Bronchial epithelial cell (primary cell): ENCODE measurements at regions not wholly inside any gene's neighbourhood (a gene's known extent, or its start where the extent isn't known, plus 50 kb on each side); places are given as distances from the start of the nearest gene placed in this dataset.

Experiments
- DNase-seq: peaks from one replicate; pipeline ENCODE4 v3.0.0-alpha.2; 2010; ENCODE audit warnings: low read depth
- FAIRE-seq: peaks from 2 replicates; lab custom pipeline; 2011; peaks lifted over from hg19 to GRCh38; lab: Jason Lieb, UNC
- H3K27me3 ChIP-seq: 2 replicates; pipeline ENCODE4 v1.5.1; 2011; ENCODE audit warnings: low read length; ENCODE audit not compliant: control insufficient read depth, insufficient read depth
- H3K36me3 ChIP-seq: 2 replicates; pipeline ENCODE4 v1.5.1; 2011; ENCODE audit warnings: low read length; ENCODE audit not compliant: control insufficient read depth, insufficient read depth
- H3K4me3 ChIP-seq: 2 replicates; pipeline ENCODE4 v1.5.1; 2011; ENCODE audit warnings: mild to moderate bottlenecking, low read depth, low read length, control low read depth
- TF ChIP-seq, protein P1 (sequence below): IDR thresholded peaks from 2 replicates; pipeline ENCODE4 v1.5.1; 2011; ENCODE audit warnings: mild to moderate bottlenecking, moderate library complexity, low read length, control low read depth, inconsistent platforms; ENCODE audit not compliant: insufficient read depth, severe bottlenecking

DNA sequence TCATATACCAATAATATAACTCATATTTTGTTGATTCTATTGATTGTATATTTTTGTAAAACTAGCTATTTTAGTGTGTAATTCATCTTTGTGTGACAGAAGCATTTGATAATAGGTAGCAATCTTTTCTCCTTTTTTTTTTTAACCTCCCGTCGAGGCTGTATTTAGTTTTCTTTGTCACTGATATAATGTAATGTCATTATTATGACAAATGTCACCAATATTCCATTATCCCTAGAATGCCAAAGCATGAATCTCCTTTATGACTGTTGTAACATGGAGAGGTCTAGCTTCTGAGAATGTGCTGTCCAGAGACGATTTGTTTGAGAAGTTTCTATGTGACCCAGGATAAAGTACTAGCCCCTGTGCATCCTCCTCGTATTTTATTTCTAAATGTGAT, 639.0 kb upstream of the ATXN7L3B start:
- DNase-seq (no peak), FAIRE-seq (no peak)
- Histone ChIP-seq H3K36me3 (no peaks in the 10 kb centered on the region), H3K27me3 (no peaks in the 10 kb centered on the region), H3K4me3 (no peak overlapping the region)
- TF ChIP-seq, protein P1, sequence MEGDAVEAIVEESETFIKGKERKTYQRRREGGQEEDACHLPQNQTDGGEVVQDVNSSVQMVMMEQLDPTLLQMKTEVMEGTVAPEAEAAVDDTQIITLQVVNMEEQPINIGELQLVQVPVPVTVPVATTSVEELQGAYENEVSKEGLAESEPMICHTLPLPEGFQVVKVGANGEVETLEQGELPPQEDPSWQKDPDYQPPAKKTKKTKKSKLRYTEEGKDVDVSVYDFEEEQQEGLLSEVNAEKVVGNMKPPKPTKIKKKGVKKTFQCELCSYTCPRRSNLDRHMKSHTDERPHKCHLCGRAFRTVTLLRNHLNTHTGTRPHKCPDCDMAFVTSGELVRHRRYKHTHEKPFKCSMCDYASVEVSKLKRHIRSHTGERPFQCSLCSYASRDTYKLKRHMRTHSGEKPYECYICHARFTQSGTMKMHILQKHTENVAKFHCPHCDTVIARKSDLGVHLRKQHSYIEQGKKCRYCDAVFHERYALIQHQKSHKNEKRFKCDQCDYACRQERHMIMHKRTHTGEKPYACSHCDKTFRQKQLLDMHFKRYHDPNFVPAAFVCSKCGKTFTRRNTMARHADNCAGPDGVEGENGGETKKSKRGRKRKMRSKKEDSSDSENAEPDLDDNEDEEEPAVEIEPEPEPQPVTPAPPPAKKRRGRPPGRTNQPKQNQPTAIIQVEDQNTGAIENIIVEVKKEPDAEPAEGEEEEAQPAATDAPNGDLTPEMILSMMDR = no peak

DNA sequence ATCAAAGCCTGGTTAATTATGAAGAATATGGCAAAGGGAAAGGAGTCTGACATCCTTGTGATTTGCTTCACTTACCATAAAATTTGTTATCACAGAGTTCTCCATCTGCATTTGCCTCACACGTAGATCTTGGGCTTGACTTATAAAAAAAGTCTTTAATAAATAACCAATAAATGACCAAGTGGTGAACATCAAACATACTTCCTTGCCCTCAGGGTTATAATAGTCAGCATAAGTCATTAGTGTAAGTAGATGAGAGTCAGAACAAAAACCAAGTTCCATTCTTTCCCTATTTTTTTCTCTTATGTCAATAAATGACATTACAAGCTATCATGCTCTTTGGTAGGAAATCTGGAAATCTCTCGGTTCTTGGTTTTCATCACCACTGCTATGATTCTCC, 635.4 kb upstream of the ATXN7L3B start:
- H3K27me3 ChIP-seq = no peaks in the 10 kb centered on the region
- DNase-seq (peak; percentile 25), FAIRE-seq (no peak)
- H3K4me3 ChIP-seq = no peak overlapping the region
- TF ChIP-seq, protein P1 = no peak
- no peaks in the 10 kb centered on the region for H3K36me3 ChIP-seq

DNA sequence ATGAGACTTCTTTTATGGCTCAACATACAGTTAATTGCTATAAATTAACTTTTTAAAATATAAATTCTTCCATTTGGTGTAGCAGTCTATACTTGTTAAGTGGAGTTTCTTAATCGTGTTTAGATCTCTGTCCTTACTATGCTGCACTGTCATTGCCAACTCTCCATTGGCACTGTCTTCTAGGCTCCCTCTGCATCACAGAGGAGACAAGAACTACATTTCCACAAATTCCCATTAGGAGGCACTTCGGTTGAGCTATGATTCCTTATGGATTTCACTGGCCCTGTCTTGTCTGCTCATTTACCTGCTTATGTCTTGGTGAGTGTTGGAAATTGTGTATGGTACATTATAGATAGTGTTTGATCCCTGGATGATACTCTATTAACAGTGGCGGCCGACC, 630.9 kb upstream of the ATXN7L3B start:
- Histone ChIP-seq H3K27me3 (no peaks in the 10 kb centered on the region), H3K36me3 (no peaks in the 10 kb centered on the region), H3K4me3 (no peak overlapping the region)
- DNase-seq (no peak), FAIRE-seq (no peak)
- TF ChIP-seq, protein P1 = no peak

DNA sequence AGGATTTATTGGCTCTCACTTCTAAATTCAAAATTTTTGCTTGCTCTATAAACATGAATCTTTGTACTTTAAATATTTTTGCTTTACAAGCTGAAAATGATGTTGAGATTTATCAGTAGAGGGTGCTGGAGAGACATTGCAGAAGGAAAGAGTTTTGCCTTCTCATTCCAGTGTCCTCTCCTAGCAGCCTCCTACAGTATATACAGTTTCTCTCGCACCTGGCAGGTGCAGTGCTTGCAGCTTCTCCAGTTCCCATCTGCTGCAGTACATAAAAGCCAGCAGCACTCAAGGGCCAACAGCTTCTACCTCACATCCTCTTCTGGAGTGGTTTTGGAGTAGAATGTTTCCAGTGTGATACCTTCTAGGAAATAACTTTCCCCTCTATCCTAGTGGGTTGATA, 601.8 kb upstream of the ATXN7L3B start:
- H3K27me3 ChIP-seq = no peaks in the 10 kb centered on the region
- no peaks in the 10 kb centered on the region for H3K36me3 ChIP-seq
- FAIRE-seq = no peak
- TF ChIP-seq, protein P1 = peak; percentile 39
- DNase-seq = peak; percentile 36
- H3K4me3 ChIP-seq = no peak overlapping the region

DNA sequence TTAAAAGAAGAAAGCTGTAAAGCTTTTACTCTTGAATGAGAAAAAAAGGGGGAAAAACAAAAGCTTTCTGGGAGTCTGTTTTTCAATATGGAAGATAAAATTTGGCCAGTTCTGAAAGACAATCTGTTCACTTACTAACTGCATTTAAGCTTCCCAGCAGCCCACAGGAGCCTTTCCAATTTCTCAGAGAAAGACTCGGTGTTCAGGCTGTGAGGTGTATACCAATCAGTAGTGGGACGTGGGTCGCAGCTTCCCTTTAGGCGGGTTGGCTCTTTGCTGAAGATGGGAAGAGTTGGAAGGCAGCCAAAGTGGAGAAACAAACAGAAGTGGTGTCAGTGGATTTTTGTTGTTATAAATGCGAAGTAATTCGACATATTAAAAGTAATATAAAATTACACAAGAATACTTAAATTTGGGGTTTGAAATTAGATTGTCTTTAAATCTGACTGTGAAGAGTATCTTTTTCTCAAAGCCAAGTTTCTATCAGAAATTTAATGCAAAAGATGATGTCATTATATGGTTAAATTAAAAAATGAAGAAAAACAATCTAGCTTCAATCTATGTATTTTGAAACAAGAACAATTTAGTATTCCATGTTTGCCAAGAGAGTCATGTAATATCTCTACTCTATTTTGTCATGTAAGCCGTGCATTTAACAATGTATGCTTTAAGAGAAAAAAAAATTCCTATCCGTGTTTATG, 590.2 kb upstream of the ATXN7L3B start:
- TF ChIP-seq, protein P1 = no peak
- Histone ChIP-seq H3K4me3 (no peak overlapping the region), H3K36me3 (no peaks in the 10 kb centered on the region), H3K27me3 (no peaks in the 10 kb centered on the region)
- FAIRE-seq (no peak), DNase-seq (no peak)

DNA sequence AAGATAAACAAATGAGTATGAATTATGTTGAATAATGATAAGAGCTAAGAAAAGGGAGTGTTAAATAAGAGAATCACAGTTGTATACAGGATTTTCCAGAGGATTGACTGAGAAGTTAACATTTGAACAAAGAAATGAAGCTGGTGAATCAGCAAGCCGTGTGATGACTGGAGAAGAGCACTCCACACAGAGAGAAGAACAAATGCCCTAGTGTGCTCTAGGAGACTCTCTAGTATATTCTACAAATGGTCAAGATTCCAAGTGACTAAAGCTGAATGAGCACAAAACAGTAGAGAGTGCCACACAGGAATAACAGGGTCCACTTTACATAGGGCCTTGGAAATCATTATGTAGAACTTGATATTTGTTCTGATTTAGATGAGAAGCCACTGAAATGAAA, 587.1 kb upstream of the ATXN7L3B start:
- Histone ChIP-seq H3K27me3 (no peaks in the 10 kb centered on the region), H3K4me3 (no peak overlapping the region), H3K36me3 (no peaks in the 10 kb centered on the region)
- FAIRE-seq = no peak
- TF ChIP-seq, protein P1 = no peak
- DNase-seq = no peak
